ENCODE measurements at regions not wholly inside any gene's neighbourhood (a gene's known extent, or its start where the extent isn't known, plus 50 kb on each side); places are given as distances from the start of the nearest gene placed in this dataset.

DNA sequence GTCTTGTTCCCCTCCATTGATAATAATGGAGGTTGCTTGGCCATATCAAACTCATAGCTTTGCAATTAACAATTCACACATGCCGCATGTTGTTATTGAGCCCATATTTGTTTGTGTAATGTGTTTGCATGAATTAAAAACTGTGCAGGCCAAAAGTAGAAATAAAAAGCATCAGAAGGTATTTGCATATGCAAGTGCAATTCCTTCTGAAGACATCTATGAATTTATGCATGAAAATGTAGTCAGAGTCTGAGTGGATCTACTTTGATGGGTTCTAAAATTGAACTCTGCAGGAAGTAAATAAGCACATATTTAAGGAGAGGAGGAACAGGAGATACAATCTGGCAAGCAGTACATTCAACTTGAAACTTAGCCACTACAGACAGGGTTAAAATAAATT lies 1004.6 kb upstream of the WWC1 start:
- no peaks in the 10 kb centered on the region for H3K9me3 ChIP-seq (ENCODE audit: low read length)
- no peak overlapping the region for H2AFZ ChIP-seq (ENCODE audit: low read depth, low read length)
- H4K20me1 ChIP-seq (ENCODE audit: insufficient read depth): no peaks in the 10 kb centered on the region
- TF ChIP-seq EP300 (conservative IDR thresholded peaks at IDR 0.05; ENCODE audit: poor library complexity, severe bottlenecking) (no peak), EZH2 (IDR thresholded peaks at IDR 0.05; ENCODE audit: borderline replicate concordance, insufficient read depth, low read length, poor library complexity, severe bottlenecking) (no peak), RAD21 (conservative IDR thresholded peaks at IDR 0.05) (no peak), MXI1 (conservative IDR thresholded peaks at IDR 0.05; ENCODE audit: poor library complexity, severe bottlenecking) (no peak), SMC3 (conservative IDR thresholded peaks at IDR 0.05; ENCODE audit: poor library complexity) (no peak), TAF1 (IDR thresholded peaks at IDR 0.05; ENCODE audit: low read depth) (no peak), POLR2AphosphoS5 (IDR thresholded peaks at IDR 0.05) (no peak)
- TF ChIP-seq, protein P1, sequence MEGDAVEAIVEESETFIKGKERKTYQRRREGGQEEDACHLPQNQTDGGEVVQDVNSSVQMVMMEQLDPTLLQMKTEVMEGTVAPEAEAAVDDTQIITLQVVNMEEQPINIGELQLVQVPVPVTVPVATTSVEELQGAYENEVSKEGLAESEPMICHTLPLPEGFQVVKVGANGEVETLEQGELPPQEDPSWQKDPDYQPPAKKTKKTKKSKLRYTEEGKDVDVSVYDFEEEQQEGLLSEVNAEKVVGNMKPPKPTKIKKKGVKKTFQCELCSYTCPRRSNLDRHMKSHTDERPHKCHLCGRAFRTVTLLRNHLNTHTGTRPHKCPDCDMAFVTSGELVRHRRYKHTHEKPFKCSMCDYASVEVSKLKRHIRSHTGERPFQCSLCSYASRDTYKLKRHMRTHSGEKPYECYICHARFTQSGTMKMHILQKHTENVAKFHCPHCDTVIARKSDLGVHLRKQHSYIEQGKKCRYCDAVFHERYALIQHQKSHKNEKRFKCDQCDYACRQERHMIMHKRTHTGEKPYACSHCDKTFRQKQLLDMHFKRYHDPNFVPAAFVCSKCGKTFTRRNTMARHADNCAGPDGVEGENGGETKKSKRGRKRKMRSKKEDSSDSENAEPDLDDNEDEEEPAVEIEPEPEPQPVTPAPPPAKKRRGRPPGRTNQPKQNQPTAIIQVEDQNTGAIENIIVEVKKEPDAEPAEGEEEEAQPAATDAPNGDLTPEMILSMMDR (IDR thresholded peaks at IDR 0.05; ENCODE audit: poor library complexity, severe bottlenecking): no peak
- TF ChIP-seq, protein P2, sequence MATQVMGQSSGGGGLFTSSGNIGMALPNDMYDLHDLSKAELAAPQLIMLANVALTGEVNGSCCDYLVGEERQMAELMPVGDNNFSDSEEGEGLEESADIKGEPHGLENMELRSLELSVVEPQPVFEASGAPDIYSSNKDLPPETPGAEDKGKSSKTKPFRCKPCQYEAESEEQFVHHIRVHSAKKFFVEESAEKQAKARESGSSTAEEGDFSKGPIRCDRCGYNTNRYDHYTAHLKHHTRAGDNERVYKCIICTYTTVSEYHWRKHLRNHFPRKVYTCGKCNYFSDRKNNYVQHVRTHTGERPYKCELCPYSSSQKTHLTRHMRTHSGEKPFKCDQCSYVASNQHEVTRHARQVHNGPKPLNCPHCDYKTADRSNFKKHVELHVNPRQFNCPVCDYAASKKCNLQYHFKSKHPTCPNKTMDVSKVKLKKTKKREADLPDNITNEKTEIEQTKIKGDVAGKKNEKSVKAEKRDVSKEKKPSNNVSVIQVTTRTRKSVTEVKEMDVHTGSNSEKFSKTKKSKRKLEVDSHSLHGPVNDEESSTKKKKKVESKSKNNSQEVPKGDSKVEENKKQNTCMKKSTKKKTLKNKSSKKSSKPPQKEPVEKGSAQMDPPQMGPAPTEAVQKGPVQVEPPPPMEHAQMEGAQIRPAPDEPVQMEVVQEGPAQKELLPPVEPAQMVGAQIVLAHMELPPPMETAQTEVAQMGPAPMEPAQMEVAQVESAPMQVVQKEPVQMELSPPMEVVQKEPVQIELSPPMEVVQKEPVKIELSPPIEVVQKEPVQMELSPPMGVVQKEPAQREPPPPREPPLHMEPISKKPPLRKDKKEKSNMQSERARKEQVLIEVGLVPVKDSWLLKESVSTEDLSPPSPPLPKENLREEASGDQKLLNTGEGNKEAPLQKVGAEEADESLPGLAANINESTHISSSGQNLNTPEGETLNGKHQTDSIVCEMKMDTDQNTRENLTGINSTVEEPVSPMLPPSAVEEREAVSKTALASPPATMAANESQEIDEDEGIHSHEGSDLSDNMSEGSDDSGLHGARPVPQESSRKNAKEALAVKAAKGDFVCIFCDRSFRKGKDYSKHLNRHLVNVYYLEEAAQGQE (IDR thresholded peaks at IDR 0.05; ENCODE audit: borderline replicate concordance): no peak
- no peaks in the 10 kb centered on the region for H3K9me2 ChIP-seq (ENCODE audit: insufficient read depth, low read length)
- H3K27me3 ChIP-seq (ENCODE audit: insufficient read depth, low read depth, low read length): no peaks in the 10 kb centered on the region
- no peak overlapping the region for H3K27ac ChIP-seq (ENCODE audit: low read length)
- H3K4me2 ChIP-seq (ENCODE audit: low read length): no peak overlapping the region
- H3K79me2 ChIP-seq (replicated peaks; ENCODE audit: insufficient read depth, low read length): no peaks in the 10 kb centered on the region
- no peak overlapping the region for H3K4me3 ChIP-seq (ENCODE audit: low read length)
- no peak overlapping the region for H3K9ac ChIP-seq (ENCODE audit: low read length)
- no peaks in the 10 kb centered on the region for H3F3A ChIP-seq (ENCODE audit: insufficient read depth, low read length, poor library complexity, severe bottlenecking)
- H3K36me3 ChIP-seq (ENCODE audit: insufficient read depth, low read length): no peaks in the 10 kb centered on the region

DNA sequence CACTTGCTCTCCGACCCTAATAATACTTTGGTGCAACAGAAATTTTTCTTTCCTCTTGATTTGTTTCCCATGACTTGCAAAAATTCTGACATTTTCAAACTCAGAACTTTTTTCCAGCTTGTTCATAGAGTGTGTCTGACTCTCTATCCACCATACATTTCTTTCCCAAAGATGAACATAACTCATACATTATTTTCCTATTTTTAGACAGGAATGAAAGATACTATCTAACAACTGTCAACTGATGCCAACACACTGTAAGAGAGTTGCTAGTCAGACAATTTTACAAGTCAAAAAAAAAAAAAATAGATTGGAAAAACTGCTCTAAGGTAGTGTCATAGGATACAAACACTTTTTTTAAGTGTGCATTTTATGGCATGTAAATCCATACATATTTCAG lies 1001.0 kb upstream of the WWC1 start:
- Histone ChIP-seq H3F3A (ENCODE audit: insufficient read depth, low read length, poor library complexity, severe bottlenecking) (no peaks in the 10 kb centered on the region), H3K9me2 (ENCODE audit: insufficient read depth, low read length) (no peaks in the 10 kb centered on the region), H4K20me1 (ENCODE audit: insufficient read depth) (no peaks in the 10 kb centered on the region), H3K27me3 (ENCODE audit: insufficient read depth, low read depth, low read length) (no peaks in the 10 kb centered on the region), H3K27ac (ENCODE audit: low read length) (no peak overlapping the region), H3K4me2 (ENCODE audit: low read length) (no peak overlapping the region), H3K36me3 (ENCODE audit: insufficient read depth, low read length) (no peaks in the 10 kb centered on the region), H2AFZ (ENCODE audit: low read depth, low read length) (no peak overlapping the region), H3K79me2 (replicated peaks; ENCODE audit: insufficient read depth, low read length) (no peaks in the 10 kb centered on the region), H3K9ac (ENCODE audit: low read length) (no peak overlapping the region), H3K9me3 (ENCODE audit: low read length) (no peaks in the 10 kb centered on the region), H3K4me3 (ENCODE audit: low read length) (no peak overlapping the region)
- TF ChIP-seq, protein P2 (IDR thresholded peaks at IDR 0.05; ENCODE audit: borderline replicate concordance): no peak
- TF ChIP-seq SMC3 (conservative IDR thresholded peaks at IDR 0.05; ENCODE audit: poor library complexity): no peak
- TF ChIP-seq EP300 (conservative IDR thresholded peaks at IDR 0.05; ENCODE audit: poor library complexity, severe bottlenecking): no peak
- no peak for TF ChIP-seq TAF1 (IDR thresholded peaks at IDR 0.05; ENCODE audit: low read depth)
- no peak for TF ChIP-seq POLR2AphosphoS5 (IDR thresholded peaks at IDR 0.05)
- no peak for TF ChIP-seq RAD21 (conservative IDR thresholded peaks at IDR 0.05)
